ENCODE measurements at regions not wholly inside any gene's neighbourhood (a gene's known extent, or its start where the extent isn't known, plus 50 kb on each side); places are given as distances from the start of the nearest gene placed in this dataset.
"Not testable (repeated sequence)": the region's sequence is repeated elsewhere in the genome, so short reads cannot be mapped to it uniquely, and the experiment has no call there.

DNA sequence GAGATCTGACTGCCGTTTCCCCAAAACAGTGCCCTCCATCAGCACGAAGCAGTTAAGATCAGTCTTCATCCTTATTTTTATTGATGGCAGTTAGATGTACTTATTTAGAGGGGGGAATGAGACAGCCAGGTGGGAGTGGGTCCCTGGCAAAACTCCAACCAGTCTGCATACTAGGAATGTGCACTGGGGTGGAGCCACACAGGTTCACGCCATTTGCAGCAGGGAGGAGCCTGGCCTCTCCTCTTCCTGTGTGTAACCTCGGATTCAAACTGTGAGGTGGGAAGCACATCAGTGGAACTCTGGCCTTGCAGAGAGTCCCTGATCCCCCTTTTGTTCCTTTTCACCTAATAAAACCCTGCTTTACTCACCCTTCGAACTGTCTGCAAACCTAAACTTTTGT, 987.7 kb upstream of the GRIA3 start:
- no peak for DNase-seq (ENCODE audit: low spot score)

DNA sequence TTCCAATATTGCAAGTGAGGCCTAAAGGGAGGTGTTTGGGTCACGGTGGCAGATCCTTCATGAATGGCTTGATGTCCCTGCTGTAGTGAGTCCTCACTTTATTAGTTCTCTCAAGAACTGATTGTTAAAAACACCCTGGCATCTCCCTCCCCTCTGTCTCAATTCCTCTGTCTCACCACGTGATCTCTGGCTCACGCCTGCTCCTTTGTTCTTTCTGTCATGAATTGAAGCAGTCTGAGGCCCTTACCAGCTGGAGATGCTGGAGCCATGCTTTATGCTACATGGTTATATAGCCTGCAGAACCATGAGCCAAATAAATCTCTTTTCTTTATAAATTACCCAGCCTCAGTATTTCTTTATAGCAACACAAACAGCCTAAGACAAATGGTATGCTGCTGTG, 980.7 kb upstream of the GRIA3 start:
- DNase-seq (ENCODE audit: low spot score): no peak

DNA sequence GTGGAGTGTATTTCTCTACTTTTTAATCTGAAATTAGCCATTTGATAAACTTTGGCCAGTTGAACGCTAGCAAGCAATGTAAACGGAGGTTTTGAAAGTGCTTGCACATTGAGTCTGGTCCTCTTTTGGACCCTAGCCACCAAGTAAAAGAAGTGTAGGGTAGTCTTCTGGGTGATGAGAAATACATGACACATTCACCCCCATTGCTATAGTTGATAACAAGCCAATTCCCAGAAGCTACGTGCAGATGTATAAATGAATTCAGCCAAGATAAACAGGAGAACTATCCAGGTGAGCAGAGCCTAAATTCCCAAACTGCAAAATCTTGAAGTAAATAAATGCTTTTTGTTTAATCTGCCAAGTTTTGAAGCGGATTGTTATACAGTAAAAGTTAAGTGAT, 965.4 kb upstream of the GRIA3 start:
- no peak for DNase-seq (ENCODE audit: low spot score)

DNA sequence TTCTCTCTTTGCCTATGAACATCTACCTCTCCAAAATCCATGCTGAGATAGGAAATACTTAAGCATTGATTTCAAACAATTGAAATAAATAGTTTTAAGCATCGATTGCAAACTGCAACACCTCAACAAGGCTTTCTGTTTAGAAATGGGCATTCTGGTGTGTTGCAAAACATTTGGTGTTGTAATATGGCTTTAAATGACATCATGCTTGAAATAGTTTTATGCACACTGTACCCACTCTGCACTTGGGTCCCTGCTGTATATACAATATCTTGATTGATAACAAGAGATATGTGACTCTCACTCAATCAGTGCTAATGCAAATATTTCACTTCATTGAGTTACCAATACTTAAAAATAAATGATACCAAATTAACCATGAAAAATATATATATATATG, 964.9 kb upstream of the GRIA3 start:
- no peak for DNase-seq (ENCODE audit: low spot score)

DNA sequence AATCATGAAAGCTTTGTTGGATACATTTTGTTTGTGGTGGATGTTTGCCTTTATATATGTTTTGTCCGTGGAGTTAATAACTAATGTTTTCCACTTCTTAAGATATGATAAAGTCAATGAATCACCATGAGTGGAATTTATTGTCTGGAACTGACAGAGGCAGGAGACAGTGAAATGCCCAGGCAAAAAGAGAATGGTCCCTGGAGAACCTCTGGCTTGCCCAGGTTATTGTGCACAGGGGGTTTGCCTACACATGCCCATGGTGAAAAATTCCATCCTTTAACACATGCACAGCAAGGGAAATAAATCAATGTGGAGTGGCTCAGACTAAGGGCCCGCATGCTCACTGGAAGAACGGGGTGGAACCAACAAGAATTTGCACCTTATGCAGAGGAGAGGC, 964.3 kb upstream of the GRIA3 start:
- DNase-seq (ENCODE audit: low spot score): no peak

DNA sequence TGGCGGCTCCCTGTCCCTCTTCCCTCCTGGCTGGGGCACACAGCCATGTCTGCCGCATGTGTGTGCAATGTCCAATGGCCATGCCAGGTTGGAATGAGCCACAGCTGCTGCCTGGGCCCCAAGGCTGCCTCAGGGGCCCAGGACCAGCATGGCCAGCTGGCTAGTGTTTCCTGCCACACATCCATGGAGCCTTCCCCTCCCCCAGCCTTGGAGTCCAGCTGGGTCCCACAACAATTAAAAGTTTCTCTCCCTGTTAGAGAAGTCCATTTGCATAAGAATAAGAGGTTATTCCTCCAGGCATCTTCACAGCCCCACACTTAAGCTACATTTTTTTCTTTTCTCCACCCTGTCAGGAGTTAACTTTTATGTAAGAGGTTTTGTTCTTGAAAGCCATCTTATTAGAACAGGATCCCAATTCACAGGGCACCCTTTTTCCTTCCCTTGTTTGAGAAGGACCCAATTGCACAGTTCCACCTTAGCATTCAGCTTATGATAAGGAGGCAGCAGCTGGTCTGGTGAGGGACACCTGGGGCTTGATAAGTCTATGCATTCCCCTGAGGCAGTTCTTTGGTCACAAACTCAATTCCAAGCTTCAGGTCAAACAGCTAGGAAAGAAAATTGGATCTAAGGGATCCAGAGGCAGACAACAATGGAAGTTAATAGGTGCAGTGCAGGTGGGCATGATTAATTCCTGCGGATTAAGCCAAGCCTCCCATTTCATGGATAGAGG, 963.3 kb upstream of the GRIA3 start:
- DNase-seq (ENCODE audit: low spot score): no peak

DNA sequence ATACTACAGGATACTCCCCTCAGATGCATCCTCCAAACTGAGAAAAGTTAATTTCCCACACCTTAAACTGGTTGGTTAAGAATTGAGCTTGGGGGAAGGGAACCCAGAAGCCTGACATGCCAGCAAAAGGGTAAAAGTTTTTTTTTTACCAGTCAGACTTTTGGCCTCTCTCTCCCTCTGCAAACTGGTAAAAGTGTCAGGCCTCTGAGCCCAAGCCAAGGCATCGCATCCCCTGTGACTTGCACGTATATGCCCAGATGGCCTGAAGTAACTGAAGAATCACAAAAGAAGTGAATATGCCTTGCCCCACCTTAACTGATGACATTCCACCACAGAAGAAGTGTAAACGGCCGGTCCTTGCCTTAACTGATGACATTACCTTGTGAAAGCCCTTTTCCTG, 962.3 kb upstream of the GRIA3 start:
- not testable (repeated sequence) for DNase-seq (ENCODE audit: low spot score)

DNA sequence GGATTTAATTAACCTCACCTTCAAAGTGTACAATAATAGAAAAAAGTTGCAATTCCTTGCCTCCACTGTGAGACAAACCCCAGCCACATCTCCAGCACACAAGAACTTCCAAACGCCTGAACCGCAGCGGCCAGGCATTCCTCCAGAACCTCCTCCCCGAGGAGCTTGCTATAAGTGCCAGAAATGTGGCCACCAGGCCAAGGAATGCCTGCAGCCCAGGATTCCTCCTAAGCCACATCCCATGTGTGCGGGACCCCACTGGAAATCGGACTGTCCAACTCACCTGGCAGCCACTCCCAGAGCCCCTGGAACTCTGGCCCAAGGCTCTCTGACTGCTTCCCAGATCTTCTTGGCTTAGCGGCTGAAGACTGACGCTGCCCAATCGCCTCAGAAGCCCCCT, 959.9 kb upstream of the GRIA3 start:
- not testable (repeated sequence) for DNase-seq (ENCODE audit: low spot score)

DNA sequence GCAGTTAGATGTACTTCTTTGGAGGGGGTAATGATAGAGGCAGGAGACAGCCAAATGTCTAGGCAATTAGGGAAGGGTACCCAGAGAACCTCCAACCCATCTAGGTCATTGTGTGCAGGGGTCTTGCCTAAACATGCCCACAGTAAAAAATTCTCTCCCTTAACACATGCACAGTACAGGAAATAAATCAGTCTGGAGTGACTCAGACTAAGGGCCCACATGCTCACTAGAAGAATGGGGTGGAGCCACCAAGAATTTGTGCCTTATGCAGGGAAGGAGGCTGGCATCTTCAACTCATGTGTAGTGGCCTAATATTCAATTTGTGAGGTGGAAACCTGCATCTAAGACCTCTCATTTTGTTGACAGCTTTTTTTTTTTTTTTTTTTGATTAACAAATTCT, 945.3 kb upstream of the GRIA3 start:
- no peak for DNase-seq (ENCODE audit: low spot score)

DNA sequence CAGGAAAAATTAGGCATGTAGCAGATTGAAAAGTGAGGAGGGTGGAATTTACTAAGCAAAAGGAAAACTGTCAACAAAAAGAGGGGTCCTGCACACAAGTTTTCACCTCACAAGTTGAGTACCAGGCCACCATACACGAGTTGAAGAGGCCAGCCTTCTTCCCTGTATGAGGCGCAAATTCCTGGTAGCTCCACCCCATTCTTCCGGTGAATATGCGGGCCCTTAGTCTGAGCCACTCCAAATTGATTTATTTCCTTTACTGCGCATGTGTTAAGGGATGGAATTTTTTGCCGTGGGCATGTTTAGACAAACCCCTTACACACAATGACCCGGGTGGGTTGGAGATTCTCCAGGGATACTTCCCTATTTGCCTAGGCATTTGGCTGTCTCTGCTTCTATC, 942.1 kb upstream of the GRIA3 start:
- DNase-seq (ENCODE audit: low spot score): no peak

DNA sequence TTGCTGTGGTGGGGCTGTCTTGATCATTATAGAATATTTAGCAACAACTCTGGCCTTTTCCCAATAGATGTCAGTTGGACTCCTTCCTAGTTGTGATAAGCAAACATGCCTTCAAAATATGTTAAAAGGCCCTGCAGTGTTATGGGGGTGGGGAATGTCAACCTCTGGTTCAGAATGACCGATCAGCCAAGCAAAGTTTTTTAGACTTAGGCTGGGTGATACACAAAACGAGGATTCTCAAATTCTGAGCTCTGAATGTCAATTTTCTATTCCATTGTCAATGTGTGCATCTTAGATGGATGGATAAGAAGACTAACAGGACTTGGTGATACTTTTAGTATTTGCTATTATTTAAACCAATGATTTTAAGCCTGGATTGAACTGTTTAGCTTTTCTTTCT, 940.0 kb upstream of the GRIA3 start:
- DNase-seq (ENCODE audit: low spot score): no peak

DNA sequence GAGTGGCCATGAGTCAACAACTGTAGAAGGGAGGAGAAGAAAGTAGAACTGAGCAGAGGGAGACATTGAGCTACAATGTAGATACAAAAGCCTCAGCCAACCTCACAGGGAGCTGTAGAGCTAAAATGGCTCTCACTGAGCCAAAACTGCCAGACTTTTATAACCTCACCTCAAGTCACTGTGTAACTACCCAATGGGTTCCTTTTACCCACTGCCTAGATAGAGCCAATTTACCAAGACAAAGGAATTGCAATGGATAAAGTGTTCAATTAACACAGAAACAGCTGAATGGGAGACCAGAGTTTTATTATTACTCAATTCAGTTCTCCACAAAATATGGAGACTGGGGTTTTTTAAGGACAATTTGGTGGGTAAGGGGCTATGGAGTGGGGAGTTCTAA, 938.9 kb upstream of the GRIA3 start:
- no peak for DNase-seq (ENCODE audit: low spot score)

DNA sequence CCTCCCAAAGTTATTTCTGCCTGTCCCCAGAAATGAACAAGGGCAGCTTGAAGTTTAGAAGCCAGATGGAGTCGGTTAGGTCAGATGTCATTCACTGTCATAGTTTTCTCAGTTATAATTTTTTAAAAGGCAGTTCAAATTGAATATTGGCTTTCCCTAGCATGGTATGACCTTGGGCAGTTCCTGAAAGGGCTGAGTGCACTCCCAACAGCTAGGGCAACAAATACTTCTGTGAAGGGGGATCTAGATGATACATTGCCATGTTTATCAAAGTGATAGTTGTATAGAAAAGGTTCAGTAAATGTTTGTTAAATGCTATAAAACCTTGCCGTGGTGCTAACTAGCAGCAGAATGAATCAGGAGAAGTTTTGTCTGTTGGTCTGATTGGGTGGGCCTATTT, 938.1 kb upstream of the GRIA3 start:
- no peak for DNase-seq (ENCODE audit: low spot score)

DNA sequence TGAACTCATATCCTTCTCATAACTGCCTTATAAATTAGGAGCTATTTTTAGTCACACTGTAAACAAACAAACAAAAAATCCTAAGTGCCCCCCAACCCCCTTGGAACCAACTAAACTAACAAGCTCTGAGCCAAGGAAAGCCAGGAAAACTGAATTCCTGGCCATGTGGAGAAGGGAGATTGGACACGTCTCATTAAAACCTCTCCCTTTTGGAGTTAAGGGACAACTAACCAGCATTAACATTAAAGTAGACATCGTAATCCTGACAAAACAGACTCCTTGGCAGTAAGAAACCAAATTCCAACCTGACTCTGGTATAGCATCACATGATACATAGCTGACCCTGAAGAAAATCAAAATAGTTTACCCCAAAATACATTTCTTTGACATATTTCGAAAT, 937.1 kb upstream of the GRIA3 start:
- no peak for DNase-seq (ENCODE audit: low spot score)

DNA sequence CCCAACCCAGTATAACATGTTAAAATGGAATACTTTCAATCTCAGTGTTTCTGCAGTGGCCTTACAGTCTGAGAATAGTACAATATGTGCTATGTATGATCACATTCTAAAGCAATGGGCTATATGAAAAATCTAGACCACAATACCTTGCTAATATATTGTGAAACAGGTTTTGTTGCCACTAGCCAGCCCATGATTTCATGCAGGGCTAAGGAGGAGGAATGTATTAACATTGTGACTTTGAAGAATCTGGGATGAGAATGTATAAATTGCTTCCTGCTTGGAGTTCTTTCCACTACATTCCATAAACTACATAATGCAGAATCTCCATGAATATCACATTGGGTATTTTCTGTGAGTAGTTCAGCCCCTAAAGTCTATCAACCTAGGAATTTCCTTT, 935.4 kb upstream of the GRIA3 start:
- DNase-seq (ENCODE audit: low spot score): no peak

DNA sequence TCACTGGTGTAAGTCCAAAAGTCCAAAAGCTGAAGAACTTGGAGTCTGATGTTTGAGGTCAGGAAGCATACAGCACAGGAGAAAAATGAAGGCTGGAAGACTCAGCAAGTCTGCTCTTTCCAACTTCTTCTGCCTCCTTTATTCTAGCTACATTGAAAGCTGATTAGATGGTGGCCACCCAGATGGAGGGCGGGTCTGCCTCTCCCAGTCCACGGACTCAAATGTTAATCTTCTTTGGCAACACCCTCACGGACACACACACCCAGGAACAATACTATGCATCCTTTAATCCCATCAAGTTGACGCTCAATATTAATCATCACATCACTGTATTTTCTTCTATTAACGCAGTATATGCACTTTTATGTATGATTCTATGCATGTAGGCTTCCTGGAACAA, 931.6 kb upstream of the GRIA3 start:
- DNase-seq (ENCODE audit: low spot score): no peak

DNA sequence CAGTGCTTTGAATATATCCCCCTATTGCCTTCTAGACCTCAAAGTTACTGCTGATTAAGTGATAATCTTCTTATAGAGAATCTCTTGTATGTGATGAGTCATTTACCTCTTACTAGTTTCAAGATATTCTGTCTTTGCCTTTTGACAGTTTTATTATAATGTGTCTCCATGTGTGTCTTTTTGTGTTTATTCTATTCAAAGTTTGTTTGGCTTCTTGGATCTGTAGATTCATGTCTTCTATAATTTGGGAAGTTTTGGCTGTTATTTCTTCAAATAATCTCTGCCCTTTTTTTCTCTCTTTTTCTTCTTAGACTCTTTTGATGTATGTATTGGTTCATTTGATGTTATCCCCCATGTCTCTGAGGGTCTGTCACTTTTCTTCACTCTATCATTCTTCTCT, 915.7 kb upstream of the GRIA3 start:
- DNase-seq (ENCODE audit: low spot score): no peak

DNA sequence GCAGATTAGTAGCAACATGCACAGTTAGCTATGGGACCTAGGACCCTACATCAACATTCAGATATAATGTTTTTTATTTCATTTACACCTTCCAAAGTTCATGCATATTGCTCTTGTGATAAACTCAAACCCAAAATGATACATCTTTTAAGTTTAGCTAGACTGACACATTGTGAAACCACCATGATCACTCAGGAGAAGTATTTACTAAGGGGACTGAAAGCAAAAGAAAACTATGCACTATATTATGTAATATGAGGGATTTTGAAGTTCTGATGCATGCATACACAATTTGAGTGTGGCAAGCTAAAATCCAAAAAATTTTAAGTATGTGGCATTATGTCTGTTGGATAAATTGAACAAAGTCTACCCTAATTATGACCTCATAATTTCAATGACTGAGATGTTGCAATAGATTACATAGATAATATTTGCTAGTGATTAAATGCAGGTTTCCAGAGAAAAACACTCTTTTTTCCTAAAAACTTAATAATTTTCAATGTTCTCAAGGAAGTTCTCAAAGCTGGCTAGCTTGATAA, 914.8 kb upstream of the GRIA3 start:
- DNase-seq (ENCODE audit: low spot score): no peak

DNA sequence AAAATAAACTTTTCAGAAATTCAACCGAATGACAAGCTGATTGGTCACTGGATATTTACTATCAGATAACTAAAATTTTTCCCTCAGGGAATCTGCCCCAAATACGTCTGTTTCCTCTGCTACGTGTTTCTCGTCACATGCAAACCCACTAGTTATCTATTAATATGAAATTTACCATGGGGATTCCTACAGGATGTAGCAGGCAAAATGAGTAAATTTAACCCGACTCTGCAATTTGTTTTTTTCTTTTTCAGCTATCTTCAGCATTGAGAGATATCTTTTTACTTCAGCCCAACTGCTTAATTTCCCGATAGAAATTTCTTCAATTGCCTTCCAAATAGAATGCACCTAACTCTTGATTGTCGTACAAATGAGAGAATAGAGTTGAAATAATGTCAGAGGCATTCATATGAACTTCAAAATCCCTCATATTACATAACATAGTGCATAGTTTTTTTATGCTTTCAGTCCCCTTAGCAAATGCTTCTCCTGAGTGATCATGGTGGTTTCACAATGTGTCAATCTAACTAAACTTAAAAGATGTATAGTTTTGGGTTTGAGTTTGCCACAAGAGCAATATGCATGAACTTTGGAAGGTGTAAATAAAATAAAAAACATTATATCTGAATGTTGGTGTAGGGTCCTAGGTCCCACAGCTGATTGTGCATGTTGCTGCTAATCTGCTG, 913.1 kb upstream of the GRIA3 start:
- DNase-seq (ENCODE audit: low spot score): no peak

DNA sequence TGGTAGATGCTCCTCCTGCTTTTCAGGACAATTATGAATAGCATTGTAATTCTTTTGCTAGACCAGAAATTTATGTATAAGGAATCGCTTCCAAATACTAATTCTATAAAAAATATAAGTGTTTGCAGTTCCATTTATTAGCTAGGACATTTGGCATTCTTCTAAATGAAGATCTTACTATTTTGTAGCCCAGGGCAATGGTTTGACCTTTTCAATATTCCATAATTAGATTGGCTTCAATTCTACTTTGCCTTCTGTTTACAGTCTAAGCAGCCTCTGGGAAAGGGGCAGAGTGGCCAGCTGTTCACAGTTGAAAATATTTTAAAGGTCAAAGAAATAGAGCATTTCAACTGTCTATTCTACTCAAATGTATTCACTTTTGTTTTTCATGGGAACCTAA, 912.1 kb upstream of the GRIA3 start:
- no peak for DNase-seq (ENCODE audit: low spot score)

DNA sequence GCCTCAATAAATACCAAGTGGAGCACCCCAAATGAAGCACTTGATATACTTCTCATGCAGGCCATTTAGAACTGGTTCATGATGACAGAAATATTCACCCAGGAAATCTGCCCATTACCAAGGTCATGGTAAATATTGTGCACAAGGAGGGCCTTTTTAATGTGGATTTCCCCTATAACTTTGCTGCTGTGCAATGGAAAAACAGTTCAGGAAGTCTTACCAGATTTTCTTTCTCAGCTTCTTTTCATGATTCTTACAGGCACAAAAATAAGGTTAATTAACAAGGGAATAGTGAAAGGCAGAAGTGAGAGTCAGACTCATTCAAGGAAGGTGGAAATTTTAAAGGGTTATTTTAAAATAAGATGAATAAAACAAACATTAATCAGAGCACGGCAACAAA, 904.3 kb upstream of the GRIA3 start:
- DNase-seq (ENCODE audit: low spot score): no peak

DNA sequence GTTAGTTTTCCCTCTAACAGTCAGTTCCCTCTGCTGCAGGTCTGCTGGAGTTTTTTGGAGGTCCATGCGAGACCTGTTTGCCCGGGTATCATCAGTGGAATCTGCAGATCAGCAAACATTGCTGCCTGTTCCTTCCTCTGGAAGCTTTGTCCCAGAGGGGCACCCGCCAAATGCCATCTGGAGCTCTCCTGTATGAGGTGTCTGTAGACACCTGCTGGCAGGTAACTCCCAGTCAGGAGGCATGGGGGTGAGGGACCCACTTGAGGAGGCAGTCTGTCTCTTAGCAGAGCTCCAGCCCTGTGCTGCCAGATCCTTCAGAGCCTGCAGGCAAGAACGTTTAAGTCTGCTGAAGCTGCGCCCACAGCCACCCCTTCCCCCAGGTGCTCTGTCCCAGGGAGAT, 884.3 kb upstream of the GRIA3 start:
- not testable (repeated sequence) for DNase-seq (ENCODE audit: low spot score)

DNA sequence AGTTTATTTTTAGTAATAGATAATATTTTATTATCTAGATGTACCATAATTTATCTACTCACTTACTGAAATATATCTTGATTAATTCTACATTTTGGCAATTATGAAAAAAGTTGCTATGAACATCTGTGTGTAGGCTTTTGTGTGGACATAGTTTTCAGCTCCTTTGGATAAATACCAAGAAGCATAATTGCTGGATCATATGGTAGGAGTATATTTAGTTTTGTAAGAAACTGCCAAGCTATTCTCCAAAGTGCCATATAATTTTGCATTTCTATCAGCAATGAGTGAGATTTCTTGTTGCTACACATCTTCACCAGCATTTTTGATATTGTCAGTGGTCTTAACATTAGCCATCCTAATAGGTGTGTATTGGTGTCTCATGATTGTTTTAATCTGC, 882.6 kb upstream of the GRIA3 start:
- no peak for DNase-seq (ENCODE audit: low spot score)

DNA sequence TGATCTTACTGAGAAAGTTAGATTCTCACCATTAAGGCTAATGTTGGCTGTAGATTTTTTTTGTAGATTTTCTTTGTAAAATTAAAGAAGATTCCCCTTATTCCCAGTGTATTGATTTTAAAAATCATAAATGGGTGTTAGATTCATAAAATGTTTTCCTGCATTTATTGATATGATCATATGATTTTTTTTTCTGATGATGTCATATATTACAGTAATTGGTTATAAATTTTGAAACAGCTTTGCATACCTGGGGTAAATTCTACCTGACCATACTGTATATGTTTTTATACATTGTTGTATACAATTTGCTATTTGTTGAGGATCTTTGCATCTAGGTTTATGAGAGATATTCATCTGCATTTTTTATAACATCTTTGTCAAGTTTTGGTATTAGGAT, 880.3 kb upstream of the GRIA3 start:
- no peak for DNase-seq (ENCODE audit: low spot score)
